WTC11 (cell line): ENCODE measurements at regions not wholly inside any gene's neighbourhood (a gene's known extent, or its start where the extent isn't known, plus 50 kb on each side); places are given as distances from the start of the nearest gene placed in this dataset.

ENCODE experiments used
- ATAC-seq: fragments of 200-7000 bp; cut with Tn5 transposase; 2 replicates; pipeline ENCODE4 v1.10.0; 2021; ENCODE audit warnings: mild to moderate bottlenecking, moderate library complexity
- CTCF ChIA-PET: fragments of 300-600 bp; sonication (Branson Sonifier 250); formaldehyde crosslinking; loops from one replicate; lab custom pipeline; 2021; ENCODE audit warnings: antibody characterized with exemption; lab: Charles Lee
- POLR2A ChIA-PET: fragments of 350-600 bp; sonication (Branson Sonifier 250); formaldehyde crosslinking; loops from one replicate; lab custom pipeline; 2021; ENCODE audit warnings: antibody characterized with exemption; lab: Charles Lee
- DNase-seq: peaks from one replicate; pipeline ENCODE4 v3.0.0; 2021; ENCODE audit warnings: low spot score
- H3K27ac Mint-ChIP-seq: 2 replicates; pipeline ENCODE4 v1.8.0; 2021; ENCODE audit warnings: mixed read lengths
- H3K27me3 Mint-ChIP-seq: 2 replicates; pipeline ENCODE4 v1.8.0; 2021; ENCODE audit warnings: low read depth, mild to moderate bottlenecking, moderate library complexity, mixed read lengths
- H3K36me3 Mint-ChIP-seq: 2 replicates; pipeline ENCODE4 v1.8.0; 2021; ENCODE audit warnings: mixed read lengths
- H3K4me1 Mint-ChIP-seq: 2 replicates; pipeline ENCODE4 v1.8.0; 2022; ENCODE audit warnings: mixed read lengths
- H3K4me3 Mint-ChIP-seq: 2 replicates; pipeline ENCODE4 v1.8.0; 2021; ENCODE audit warnings: mild to moderate bottlenecking, moderate library complexity, mixed read lengths
- H3K9me3 Mint-ChIP-seq: 2 replicates; pipeline ENCODE4 v1.8.0; 2021; ENCODE audit warnings: mixed read lengths
- AFF4 ChIP-seq: sonication (generic); formaldehyde crosslinking; IDR thresholded peaks from 2 replicates; pipeline ENCODE4 v1.8.1; 2023; ENCODE audit warnings: mild to moderate bottlenecking, missing genetic modification reagents, borderline replicate concordance
- CREB1 ChIP-seq: sonication (generic); formaldehyde crosslinking; IDR thresholded peaks from 2 replicates; pipeline ENCODE4 v1.8.0; 2023; ENCODE audit warnings: mild to moderate bottlenecking, missing genetic modification reagents
- CTCF ChIP-seq: fragments of 200-600 bp; IDR thresholded peaks from 2 replicates; pipeline ENCODE4 v1.8.0; 2022; ENCODE audit warnings: antibody characterized with exemption
- ETV6 ChIP-seq: sonication (generic); formaldehyde crosslinking; IDR thresholded peaks from 2 replicates; pipeline ENCODE4 v1.8.1; 2022; ENCODE audit warnings: mild to moderate bottlenecking, missing genetic modification reagents
- HMGA2 ChIP-seq: fragments of 250-450 bp; sonication (Bioruptor Pico); IDR thresholded peaks from 2 replicates; pipeline ENCODE4 v1.4.0; 2021; ENCODE audit warnings: mild to moderate bottlenecking, moderate library complexity
- MAX ChIP-seq: sonication (generic); formaldehyde crosslinking; IDR thresholded peaks from 2 replicates; pipeline ENCODE4 v1.8.0; 2022; ENCODE audit warnings: mild to moderate bottlenecking, missing genetic modification reagents
- MLX ChIP-seq: sonication (generic); formaldehyde crosslinking; IDR thresholded peaks from 2 replicates; pipeline ENCODE4 v1.8.1; 2023; ENCODE audit warnings: mild to moderate bottlenecking, missing genetic modification reagents, moderate library complexity
- NR1H2 ChIP-seq: sonication (generic); formaldehyde crosslinking; IDR thresholded peaks from 2 replicates; pipeline ENCODE4 v1.9.0; 2021; ENCODE audit warnings: mild to moderate bottlenecking, moderate library complexity, missing genetic modification reagents
- NR2C2 ChIP-seq: sonication (generic); formaldehyde crosslinking; IDR thresholded peaks from 2 replicates; pipeline ENCODE4 v1.8.0; 2022; ENCODE audit warnings: mild to moderate bottlenecking, missing genetic modification reagents
- SP1 ChIP-seq: sonication (generic); formaldehyde crosslinking; conservative IDR thresholded peaks from 2 replicates; pipeline ENCODE4 v1.8.1; 2022; ENCODE audit warnings: missing genetic modification reagents
- ZMAT4 ChIP-seq: fragments of 250-450 bp; sonication (Bioruptor Pico); IDR thresholded peaks from 2 replicates; pipeline ENCODE4 v1.9.0; 2021; ENCODE audit warnings: mild to moderate bottlenecking
- ZNF317 ChIP-seq: sonication (generic); formaldehyde crosslinking; IDR thresholded peaks from 2 replicates; pipeline ENCODE4 v1.8.1; 2023; ENCODE audit warnings: low read depth, mild to moderate bottlenecking, moderate library complexity, missing genetic modification reagents, borderline replicate concordance
- ZSCAN18 ChIP-seq: fragments of 250-450 bp; sonication (Bioruptor Pico); IDR thresholded peaks from 2 replicates; pipeline ENCODE4 v2.1.2; 2022; ENCODE audit warnings: mild to moderate bottlenecking, moderate library complexity
- TF ChIP-seq, protein P1 (sequence below): sonication (generic); formaldehyde crosslinking; IDR thresholded peaks from 2 replicates; pipeline ENCODE4 v1.8.1; 2023; ENCODE audit warnings: mild to moderate bottlenecking, missing genetic modification reagents, moderate library complexity
- TF ChIP-seq, protein P2 (sequence below): sonication (generic); formaldehyde crosslinking; conservative IDR thresholded peaks from 2 replicates; pipeline ENCODE4 v1.8.1; 2022; ENCODE audit warnings: mild to moderate bottlenecking, missing genetic modification reagents

GRCh38 chr6:21653905-21654304 lies 60.4 kb downstream of the SOX4 start (continued):
- TF ChIP-seq MLX (no peak), CREB1 (CRISPR knock-in tag) (no peak), ZNF317 (CRISPR knock-in tag) (no peak)
- TF ChIP-seq, protein P1, sequence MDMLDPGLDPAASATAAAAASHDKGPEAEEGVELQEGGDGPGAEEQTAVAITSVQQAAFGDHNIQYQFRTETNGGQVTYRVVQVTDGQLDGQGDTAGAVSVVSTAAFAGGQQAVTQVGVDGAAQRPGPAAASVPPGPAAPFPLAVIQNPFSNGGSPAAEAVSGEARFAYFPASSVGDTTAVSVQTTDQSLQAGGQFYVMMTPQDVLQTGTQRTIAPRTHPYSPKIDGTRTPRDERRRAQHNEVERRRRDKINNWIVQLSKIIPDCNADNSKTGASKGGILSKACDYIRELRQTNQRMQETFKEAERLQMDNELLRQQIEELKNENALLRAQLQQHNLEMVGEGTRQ (CRISPR knock-in tag) = 0 out of 2 replicates have a peak, but pooled peaks have one; percentile 32

DNA sequence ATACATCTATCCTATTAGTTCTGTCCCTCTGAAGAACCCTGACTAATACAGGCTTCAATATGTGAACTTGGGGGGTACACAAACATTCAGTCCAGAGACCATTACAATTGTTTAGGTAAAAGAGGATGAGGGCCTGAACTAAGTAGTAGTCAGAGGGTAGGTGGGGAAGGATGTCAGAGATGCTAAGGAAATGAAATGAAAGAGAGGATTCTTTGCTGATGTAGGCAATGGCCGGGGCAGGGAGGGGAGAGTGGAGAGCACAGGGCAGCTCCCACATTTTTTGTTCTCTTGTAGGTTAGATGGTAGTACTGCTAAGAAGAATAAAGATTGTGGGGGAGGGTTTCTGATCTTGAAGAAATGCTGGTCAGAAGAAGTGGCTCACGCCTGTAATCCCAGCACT lies 60.8 kb downstream of the SOX4 start:
- peak overlapping the region; percentile 67 for H3K27ac Mint-ChIP-seq
- POLR2A ChIA-PET = interaction anchor here (0.5 to 1.5 kb wide), 3 partner anchors 9 to 264 kb away, joined by 3 to 6 read pairs (median 4); partner anchors contain the start of gene SOX4

DNA sequence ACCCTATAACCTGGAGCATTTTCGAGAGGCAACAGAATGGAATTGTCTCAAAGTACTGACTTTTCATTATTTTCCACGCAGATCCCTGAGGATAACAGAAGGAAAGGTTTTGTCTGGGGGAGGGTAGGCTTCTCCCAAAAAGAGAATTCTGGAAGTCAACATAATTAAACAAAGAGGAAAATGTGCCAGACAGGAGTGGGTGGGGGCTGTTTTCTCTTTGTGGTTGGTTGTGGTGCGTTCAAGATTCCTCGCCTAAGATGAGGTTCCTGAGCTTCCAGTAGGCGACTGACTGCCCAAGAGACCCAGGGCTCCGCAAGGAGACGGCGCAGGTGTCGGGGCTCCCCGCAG lies 70.4 kb downstream of the SOX4 start:
- CTCF ChIA-PET = interaction anchor here (0.5 to 2.0 kb wide), 3 partner anchors 9 to 76 kb away, joined by 3 to 7 read pairs (median 5); no protein-coding TSS in a partner anchor
- H3K27ac Mint-ChIP-seq = peak overlapping the region; percentile 89
- POLR2A ChIA-PET = interaction anchor here (1.4 to 4.8 kb wide), 3 partner anchors 10 to 75 kb away, joined by 4 to 81 read pairs (median 15); partner anchors contain the start of gene SOX4
- no peaks in the 10 kb centered on the region; the same call in 1 of the 2 replicates for H3K9me3 Mint-ChIP-seq
- peaks cover 7% of the 10 kb centered on the region for H3K36me3 Mint-ChIP-seq
- H3K27me3 Mint-ChIP-seq = peaks cover 15% of the 10 kb centered on the region
- DNase-seq (no peak), ATAC-seq (no peak)
- H3K4me3 Mint-ChIP-seq = peak overlapping the region; percentile 87
- peaks cover 30% of the 10 kb centered on the region for H3K4me1 Mint-ChIP-seq
- TF ChIP-seq HMGA2 (CRISPR knock-in tag) (no peak), ETV6 (CRISPR knock-in tag) (no peak), SP1 (CRISPR knock-in tag) (peak; percentile 9; the same call in 1 of the 2 replicates), CTCF (no peak), NR1H2 (CRISPR knock-in tag) (no peak), AFF4 (CRISPR knock-in tag) (0 out of 2 replicates have a peak, but pooled peaks have one; percentile 12), MAX (no peak), ZSCAN18 (CRISPR knock-in tag) (no peak), NR2C2 (CRISPR knock-in tag) (no peak)

More for the DNA sequence above, 60.8 kb downstream of the SOX4 start:
- CTCF ChIA-PET = no interaction called here
- Mint-ChIP-seq H3K4me1 (peaks cover 39% of the 10 kb centered on the region), H3K27me3 (no peaks in the 10 kb centered on the region), H3K9me3 (peaks cover 26% of the 10 kb centered on the region), H3K36me3 (peaks cover 18% of the 10 kb centered on the region), H3K4me3 (peak overlapping the region; percentile 3)
- no peak for DNase-seq
- ATAC-seq = peak; percentile 25; the same call in 1 of the 2 replicates
- TF ChIP-seq, protein P2, sequence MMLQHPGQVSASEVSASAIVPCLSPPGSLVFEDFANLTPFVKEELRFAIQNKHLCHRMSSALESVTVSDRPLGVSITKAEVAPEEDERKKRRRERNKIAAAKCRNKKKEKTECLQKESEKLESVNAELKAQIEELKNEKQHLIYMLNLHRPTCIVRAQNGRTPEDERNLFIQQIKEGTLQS = no peak
- TF ChIP-seq ZMAT4 (CRISPR knock-in tag) (0 out of 2 replicates have a peak, but pooled peaks have one; percentile 27), ZSCAN18 (CRISPR knock-in tag) (no peak)
